ENCODE measurements at regions not wholly inside any gene's neighbourhood (a gene's known extent, or its start where the extent isn't known, plus 50 kb on each side); places are given as distances from the start of the nearest gene placed in this dataset.

DNA sequence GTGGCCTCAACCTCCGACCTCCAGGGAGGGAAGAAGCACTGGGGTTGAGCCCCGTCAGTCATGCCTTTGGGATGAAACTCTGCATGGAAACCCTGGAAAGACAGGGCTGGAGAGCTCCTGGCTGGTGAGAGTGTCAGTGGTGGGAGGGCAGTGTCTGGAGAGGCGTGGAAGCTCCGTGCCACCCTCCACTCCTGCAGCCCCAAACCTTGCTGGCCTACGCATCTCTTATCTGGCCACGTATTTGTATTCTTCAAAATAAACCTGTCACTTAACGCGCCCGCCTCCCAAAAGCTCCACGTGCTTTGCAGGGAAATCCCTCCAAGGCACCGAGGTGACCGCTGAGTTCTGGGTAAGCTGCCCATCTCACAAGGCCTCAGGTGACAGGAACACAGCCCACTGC lies 84.3 kb downstream of the TEX29 start:
- no peak overlapping the region for H3K9ac ChIP-seq
- no peak overlapping the region for H3K27ac ChIP-seq
- H3K36me3 Mint-ChIP-seq: no peaks in the 10 kb centered on the region
- TF ChIP-seq, protein P1, sequence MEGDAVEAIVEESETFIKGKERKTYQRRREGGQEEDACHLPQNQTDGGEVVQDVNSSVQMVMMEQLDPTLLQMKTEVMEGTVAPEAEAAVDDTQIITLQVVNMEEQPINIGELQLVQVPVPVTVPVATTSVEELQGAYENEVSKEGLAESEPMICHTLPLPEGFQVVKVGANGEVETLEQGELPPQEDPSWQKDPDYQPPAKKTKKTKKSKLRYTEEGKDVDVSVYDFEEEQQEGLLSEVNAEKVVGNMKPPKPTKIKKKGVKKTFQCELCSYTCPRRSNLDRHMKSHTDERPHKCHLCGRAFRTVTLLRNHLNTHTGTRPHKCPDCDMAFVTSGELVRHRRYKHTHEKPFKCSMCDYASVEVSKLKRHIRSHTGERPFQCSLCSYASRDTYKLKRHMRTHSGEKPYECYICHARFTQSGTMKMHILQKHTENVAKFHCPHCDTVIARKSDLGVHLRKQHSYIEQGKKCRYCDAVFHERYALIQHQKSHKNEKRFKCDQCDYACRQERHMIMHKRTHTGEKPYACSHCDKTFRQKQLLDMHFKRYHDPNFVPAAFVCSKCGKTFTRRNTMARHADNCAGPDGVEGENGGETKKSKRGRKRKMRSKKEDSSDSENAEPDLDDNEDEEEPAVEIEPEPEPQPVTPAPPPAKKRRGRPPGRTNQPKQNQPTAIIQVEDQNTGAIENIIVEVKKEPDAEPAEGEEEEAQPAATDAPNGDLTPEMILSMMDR (IDR thresholded peaks at IDR 0.05): no peak
- TF ChIP-seq EZH2 (IDR thresholded peaks at IDR 0.05) (no peak), EZH2phosphoT487 (IDR thresholded peaks at IDR 0.05) (no peak)
- H2AFZ ChIP-seq (replicated peaks): no peak overlapping the region
- H4K20me1 ChIP-seq (ENCODE audit: low read depth): no peaks in the 10 kb centered on the region
- H3K27me3 Mint-ChIP-seq (ENCODE audit: insufficient read depth, low read depth): peaks cover 6% of the 10 kb centered on the region
- no peak overlapping the region for H3K4me3 ChIP-seq
- no peak for DNase-seq (ENCODE audit: low spot score)
- no peaks in the 10 kb centered on the region for H3K36me3 ChIP-seq
- no peaks in the 10 kb centered on the region for H3K9me3 ChIP-seq (ENCODE audit: low read depth)
- no peaks in the 10 kb centered on the region for H3F3A ChIP-seq (ENCODE audit: low read depth)
- H3K79me2 ChIP-seq (ENCODE audit: low read depth): no peaks in the 10 kb centered on the region
- H3K9me3 Mint-ChIP-seq: peaks cover 3% of the 10 kb centered on the region
- peaks cover 5% of the 10 kb centered on the region for H3K4me1 Mint-ChIP-seq
- H3K4me2 ChIP-seq: no peak overlapping the region
- H3K27ac Mint-ChIP-seq: no peak overlapping the region
- no peaks in the 10 kb centered on the region for H3K4me1 ChIP-seq
- no peaks in the 10 kb centered on the region for H3K27me3 ChIP-seq
- no peak overlapping the region for H3K4me3 Mint-ChIP-seq

DNA sequence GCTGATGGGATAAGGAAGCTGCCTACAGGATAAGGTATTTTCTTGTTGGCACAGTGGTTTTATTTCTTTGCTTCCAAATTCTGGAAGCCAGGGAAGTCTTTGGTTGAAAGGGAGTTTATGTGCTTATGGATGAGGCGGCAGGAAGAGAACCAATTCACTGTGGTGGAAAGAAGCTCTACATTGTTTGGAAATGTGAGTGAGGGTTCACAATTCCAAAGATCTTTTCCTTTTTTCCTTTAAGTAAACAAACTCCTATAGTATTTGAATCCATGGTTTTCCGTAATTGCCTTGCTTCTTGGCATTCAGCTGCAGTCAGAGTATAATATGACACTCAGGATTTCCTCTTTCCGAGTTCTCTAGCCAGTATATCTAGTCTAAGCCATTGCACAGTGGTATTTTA lies 86.2 kb downstream of the TEX29 start:
- no peaks in the 10 kb centered on the region for H3K27me3 ChIP-seq

DNA sequence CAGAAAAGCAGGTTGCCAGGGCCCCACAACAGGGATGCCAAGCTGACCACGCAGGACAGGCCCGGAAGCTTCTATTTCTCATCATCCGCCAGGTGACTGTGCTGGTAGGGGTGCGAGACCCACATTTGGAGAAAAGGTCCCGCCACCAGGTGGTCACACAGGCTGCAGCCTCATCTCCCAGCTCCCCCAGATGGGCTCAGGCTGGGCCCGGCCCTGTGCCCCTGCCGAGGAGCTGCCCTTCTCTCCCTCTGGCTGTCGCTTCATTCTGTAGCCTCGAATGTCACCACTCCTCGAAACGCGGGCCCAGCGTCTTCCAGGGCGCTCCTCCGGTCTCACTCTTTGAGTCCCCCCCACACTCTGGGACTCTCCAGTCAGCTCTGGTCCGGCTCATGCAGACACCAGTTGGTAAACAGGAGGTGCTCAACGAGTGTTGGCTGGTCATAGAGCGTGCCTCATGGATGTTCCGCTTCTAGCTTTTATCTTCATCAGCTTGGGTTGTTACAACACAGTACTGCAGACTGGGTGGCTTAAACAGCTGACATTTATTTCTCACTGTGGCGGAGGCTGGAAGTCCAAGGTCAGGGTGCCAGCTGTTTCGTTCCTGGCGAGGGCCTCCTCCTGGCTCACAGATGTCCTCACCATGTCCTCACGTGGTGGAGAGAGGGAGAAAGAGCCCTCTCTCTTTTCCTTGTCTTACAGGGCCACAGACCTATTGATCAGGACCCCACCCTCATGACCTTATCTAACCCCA lies 87.1 kb downstream of the TEX29 start:
- Histone ChIP-seq H3F3A (ENCODE audit: low read depth) (no peaks in the 10 kb centered on the region), H3K9ac (no peak overlapping the region), H2AFZ (replicated peaks) (no peak overlapping the region), H3K4me3 (no peak overlapping the region), H3K27me3 (no peaks in the 10 kb centered on the region), H4K20me1 (ENCODE audit: low read depth) (no peaks in the 10 kb centered on the region), H3K36me3 (no peaks in the 10 kb centered on the region), H3K4me1 (peaks cover 7% of the 10 kb centered on the region), H3K4me2 (no peak overlapping the region), H3K27ac (no peak overlapping the region), H3K79me2 (ENCODE audit: low read depth) (no peaks in the 10 kb centered on the region), H3K9me3 (ENCODE audit: low read depth) (no peaks in the 10 kb centered on the region)
- H3K4me3 Mint-ChIP-seq: no peak overlapping the region
- DNase-seq (ENCODE audit: low spot score): no peak
- no peak overlapping the region for H3K27ac Mint-ChIP-seq
- TF ChIP-seq, protein P1 (IDR thresholded peaks at IDR 0.05): no peak
- TF ChIP-seq EZH2phosphoT487 (IDR thresholded peaks at IDR 0.05) (no peak), EZH2 (IDR thresholded peaks at IDR 0.05) (no peak)
- H3K36me3 Mint-ChIP-seq: no peaks in the 10 kb centered on the region
- peaks cover 2% of the 10 kb centered on the region for H3K9me3 Mint-ChIP-seq
- peaks cover 29% of the 10 kb centered on the region for H3K4me1 Mint-ChIP-seq
- peaks cover 6% of the 10 kb centered on the region for H3K27me3 Mint-ChIP-seq (ENCODE audit: insufficient read depth, low read depth)

More for the DNA sequence above, 86.2 kb downstream of the TEX29 start:
- Mint-ChIP-seq H3K4me1 (peaks cover 19% of the 10 kb centered on the region), H3K27me3 (ENCODE audit: insufficient read depth, low read depth) (peaks cover 8% of the 10 kb centered on the region), H3K9me3 (peaks cover 2% of the 10 kb centered on the region), H3K36me3 (no peaks in the 10 kb centered on the region), H3K27ac (no peak overlapping the region), H3K4me3 (no peak overlapping the region)
- H3F3A ChIP-seq (ENCODE audit: low read depth): no peaks in the 10 kb centered on the region
- H3K27ac ChIP-seq: no peak overlapping the region
- no peak overlapping the region for H3K4me3 ChIP-seq
- no peaks in the 10 kb centered on the region for H3K4me1 ChIP-seq
- H3K79me2 ChIP-seq (ENCODE audit: low read depth): no peaks in the 10 kb centered on the region
- H3K9me3 ChIP-seq (ENCODE audit: low read depth): no peaks in the 10 kb centered on the region
- no peaks in the 10 kb centered on the region for H3K36me3 ChIP-seq
- no peak overlapping the region for H3K9ac ChIP-seq
- DNase-seq (ENCODE audit: low spot score): no peak
- no peak for TF ChIP-seq EZH2 (IDR thresholded peaks at IDR 0.05)
- H2AFZ ChIP-seq (replicated peaks): no peak overlapping the region
- H4K20me1 ChIP-seq (ENCODE audit: low read depth): no peaks in the 10 kb centered on the region
- H3K4me2 ChIP-seq: no peak overlapping the region

DNA sequence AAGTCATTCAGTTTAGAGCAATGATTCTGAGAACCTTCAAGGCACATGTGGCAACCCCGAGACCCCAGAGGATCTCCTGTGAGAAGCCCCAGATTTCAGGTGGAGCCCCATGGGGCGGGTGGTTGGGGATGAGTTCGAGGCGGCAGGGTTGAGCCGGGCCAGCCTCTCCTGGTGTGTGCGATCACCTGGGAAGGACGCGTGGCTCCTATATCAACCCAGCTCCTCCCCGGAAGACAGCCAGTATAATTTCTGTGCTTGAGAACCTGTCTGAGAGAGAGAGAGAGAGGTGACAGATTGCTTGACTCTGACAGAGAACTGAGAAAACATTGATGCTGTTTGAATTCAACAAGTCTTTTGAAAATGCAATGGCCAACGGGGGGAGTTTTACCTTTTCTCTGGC lies 89.0 kb downstream of the TEX29 start:
- Mint-ChIP-seq H3K4me1 (peaks cover 43% of the 10 kb centered on the region), H3K27me3 (ENCODE audit: insufficient read depth, low read depth) (peaks cover 6% of the 10 kb centered on the region)
- no peak overlapping the region for H3K27ac ChIP-seq

More for the DNA sequence above, 89.0 kb downstream of the TEX29 start:
- H3K9me3 ChIP-seq (ENCODE audit: low read depth): no peaks in the 10 kb centered on the region
- Mint-ChIP-seq H3K4me3 (no peak overlapping the region), H3K27ac (peak overlapping the region; percentile 29), H3K36me3 (no peaks in the 10 kb centered on the region), H3K9me3 (peaks cover 2% of the 10 kb centered on the region)
- TF ChIP-seq, protein P1 (IDR thresholded peaks at IDR 0.05): no peak
- TF ChIP-seq EZH2phosphoT487 (IDR thresholded peaks at IDR 0.05): no peak
- TF ChIP-seq EZH2 (IDR thresholded peaks at IDR 0.05): no peak
- H3K36me3 ChIP-seq: no peaks in the 10 kb centered on the region
- no peaks in the 10 kb centered on the region for H4K20me1 ChIP-seq (ENCODE audit: low read depth)
- H3K27me3 ChIP-seq: no peaks in the 10 kb centered on the region
- no peak overlapping the region for H3K4me3 ChIP-seq
- no peaks in the 10 kb centered on the region for H3F3A ChIP-seq (ENCODE audit: low read depth)
- H3K79me2 ChIP-seq (ENCODE audit: low read depth): no peaks in the 10 kb centered on the region
- H3K4me1 ChIP-seq: peaks cover 26% of the 10 kb centered on the region
- H3K9ac ChIP-seq: no peak overlapping the region
- DNase-seq (ENCODE audit: low spot score): no peak
- no peak overlapping the region for H2AFZ ChIP-seq (replicated peaks)
- no peak overlapping the region for H3K4me2 ChIP-seq
